ENCODE measurements at regions not wholly inside any gene's neighbourhood (a gene's known extent, or its start where the extent isn't known, plus 50 kb on each side); places are given as distances from the start of the nearest gene placed in this dataset.

DNA sequence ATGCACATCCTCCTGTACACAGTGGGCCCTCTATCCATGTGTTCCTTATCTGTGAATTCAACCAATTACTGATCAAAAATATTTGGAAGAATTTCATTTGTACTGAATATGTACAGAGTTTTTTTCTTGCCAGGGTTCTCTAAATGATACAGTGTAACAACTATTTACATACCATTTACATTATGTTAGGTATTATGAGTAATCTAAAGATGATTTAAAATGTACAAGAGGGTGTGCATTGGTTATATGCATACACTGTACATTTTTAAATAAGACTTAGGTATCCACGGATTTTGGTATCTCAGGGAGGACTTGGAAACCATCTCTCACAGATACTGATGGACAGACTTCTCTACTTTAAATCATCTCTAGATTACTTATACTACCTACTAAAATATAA lies 1333.9 kb downstream of the PCDH18 start:
- TF ChIP-seq, protein P1, sequence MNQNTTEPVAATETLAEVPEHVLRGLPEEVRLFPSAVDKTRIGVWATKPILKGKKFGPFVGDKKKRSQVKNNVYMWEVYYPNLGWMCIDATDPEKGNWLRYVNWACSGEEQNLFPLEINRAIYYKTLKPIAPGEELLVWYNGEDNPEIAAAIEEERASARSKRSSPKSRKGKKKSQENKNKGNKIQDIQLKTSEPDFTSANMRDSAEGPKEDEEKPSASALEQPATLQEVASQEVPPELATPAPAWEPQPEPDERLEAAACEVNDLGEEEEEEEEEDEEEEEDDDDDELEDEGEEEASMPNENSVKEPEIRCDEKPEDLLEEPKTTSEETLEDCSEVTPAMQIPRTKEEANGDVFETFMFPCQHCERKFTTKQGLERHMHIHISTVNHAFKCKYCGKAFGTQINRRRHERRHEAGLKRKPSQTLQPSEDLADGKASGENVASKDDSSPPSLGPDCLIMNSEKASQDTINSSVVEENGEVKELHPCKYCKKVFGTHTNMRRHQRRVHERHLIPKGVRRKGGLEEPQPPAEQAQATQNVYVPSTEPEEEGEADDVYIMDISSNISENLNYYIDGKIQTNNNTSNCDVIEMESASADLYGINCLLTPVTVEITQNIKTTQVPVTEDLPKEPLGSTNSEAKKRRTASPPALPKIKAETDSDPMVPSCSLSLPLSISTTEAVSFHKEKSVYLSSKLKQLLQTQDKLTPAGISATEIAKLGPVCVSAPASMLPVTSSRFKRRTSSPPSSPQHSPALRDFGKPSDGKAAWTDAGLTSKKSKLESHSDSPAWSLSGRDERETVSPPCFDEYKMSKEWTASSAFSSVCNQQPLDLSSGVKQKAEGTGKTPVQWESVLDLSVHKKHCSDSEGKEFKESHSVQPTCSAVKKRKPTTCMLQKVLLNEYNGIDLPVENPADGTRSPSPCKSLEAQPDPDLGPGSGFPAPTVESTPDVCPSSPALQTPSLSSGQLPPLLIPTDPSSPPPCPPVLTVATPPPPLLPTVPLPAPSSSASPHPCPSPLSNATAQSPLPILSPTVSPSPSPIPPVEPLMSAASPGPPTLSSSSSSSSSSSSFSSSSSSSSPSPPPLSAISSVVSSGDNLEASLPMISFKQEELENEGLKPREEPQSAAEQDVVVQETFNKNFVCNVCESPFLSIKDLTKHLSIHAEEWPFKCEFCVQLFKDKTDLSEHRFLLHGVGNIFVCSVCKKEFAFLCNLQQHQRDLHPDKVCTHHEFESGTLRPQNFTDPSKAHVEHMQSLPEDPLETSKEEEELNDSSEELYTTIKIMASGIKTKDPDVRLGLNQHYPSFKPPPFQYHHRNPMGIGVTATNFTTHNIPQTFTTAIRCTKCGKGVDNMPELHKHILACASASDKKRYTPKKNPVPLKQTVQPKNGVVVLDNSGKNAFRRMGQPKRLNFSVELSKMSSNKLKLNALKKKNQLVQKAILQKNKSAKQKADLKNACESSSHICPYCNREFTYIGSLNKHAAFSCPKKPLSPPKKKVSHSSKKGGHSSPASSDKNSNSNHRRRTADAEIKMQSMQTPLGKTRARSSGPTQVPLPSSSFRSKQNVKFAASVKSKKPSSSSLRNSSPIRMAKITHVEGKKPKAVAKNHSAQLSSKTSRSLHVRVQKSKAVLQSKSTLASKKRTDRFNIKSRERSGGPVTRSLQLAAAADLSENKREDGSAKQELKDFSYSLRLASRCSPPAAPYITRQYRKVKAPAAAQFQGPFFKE (tag by site-specific recombination; IDR thresholded peaks at IDR 0.05; ENCODE audit: borderline replicate concordance), result no peak
- no peak for TF ChIP-seq ZNF768 (tag by site-specific recombination; IDR thresholded peaks at IDR 0.05)
- TF ChIP-seq, protein P2, sequence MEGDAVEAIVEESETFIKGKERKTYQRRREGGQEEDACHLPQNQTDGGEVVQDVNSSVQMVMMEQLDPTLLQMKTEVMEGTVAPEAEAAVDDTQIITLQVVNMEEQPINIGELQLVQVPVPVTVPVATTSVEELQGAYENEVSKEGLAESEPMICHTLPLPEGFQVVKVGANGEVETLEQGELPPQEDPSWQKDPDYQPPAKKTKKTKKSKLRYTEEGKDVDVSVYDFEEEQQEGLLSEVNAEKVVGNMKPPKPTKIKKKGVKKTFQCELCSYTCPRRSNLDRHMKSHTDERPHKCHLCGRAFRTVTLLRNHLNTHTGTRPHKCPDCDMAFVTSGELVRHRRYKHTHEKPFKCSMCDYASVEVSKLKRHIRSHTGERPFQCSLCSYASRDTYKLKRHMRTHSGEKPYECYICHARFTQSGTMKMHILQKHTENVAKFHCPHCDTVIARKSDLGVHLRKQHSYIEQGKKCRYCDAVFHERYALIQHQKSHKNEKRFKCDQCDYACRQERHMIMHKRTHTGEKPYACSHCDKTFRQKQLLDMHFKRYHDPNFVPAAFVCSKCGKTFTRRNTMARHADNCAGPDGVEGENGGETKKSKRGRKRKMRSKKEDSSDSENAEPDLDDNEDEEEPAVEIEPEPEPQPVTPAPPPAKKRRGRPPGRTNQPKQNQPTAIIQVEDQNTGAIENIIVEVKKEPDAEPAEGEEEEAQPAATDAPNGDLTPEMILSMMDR (tag by site-specific recombination; IDR thresholded peaks at IDR 0.05), result no peak
- TF ChIP-seq, protein P3, sequence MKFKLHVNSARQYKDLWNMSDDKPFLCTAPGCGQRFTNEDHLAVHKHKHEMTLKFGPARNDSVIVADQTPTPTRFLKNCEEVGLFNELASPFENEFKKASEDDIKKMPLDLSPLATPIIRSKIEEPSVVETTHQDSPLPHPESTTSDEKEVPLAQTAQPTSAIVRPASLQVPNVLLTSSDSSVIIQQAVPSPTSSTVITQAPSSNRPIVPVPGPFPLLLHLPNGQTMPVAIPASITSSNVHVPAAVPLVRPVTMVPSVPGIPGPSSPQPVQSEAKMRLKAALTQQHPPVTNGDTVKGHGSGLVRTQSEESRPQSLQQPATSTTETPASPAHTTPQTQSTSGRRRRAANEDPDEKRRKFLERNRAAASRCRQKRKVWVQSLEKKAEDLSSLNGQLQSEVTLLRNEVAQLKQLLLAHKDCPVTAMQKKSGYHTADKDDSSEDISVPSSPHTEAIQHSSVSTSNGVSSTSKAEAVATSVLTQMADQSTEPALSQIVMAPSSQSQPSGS (tag by site-specific recombination; IDR thresholded peaks at IDR 0.05; ENCODE audit: low read depth), result no peak
